ENCODE measurements at regions not wholly inside any gene's neighbourhood (a gene's known extent, or its start where the extent isn't known, plus 50 kb on each side); places are given as distances from the start of the nearest gene placed in this dataset.

DNA sequence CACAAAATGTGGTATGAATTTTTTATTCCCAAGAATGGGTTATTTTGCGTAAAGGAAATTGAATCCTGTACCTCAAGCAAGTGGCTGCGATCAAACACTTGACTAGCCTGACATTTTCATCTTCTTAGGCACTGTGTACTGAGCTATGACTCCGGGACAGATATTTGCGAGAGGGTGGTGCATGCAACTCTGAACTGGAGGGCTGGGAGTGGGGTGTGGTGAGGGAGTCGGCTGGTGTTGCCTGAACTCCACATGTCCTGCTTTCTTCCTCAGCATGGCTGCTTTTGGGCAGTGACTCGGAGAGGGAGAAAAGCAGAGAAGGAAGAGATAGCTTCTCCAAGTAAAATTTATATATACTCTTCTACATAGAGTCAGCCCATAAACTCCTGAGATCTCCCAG is 68.5 kb upstream of the GATB start:
- DNase-seq, result no peak

DNA sequence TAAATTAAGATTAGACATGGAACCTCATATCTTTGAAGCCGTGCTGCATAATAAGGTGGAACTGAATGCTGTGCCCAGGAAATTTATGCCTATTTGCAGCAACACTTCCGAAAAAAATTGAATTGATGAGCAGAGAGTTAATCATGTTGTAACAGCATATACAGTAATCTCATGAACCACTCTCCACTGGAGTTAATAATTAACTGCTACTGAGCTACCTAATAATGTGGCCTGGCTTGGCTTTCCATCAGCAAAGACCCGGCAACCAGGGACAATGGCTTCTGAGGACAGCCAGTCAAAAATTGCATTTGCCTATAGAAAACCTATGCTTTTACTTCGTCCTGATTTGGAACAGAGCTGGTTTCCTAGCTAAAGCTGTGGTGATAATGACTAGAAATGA is 63.8 kb upstream of the GATB start:
- no peak for DNase-seq

DNA sequence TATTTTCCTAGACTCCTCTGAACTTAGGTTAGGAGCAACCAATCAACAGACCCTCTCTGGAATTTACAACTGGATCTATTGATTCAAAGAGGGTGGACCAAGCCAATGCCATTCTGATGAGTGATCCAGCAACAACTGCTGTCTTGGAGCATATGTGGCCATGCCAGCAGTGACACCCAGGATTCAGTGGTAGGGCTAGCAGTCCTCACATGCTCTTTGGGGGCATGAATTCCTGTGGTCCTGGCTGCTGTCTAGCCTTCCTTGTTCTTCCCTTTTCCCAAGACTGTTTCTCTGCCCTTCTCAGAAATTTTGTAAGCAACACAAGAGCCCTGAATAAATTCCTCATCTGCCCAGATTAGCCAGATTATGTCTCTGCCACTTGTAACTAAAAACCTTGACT is 61.5 kb upstream of the GATB start:
- DNase-seq, result no peak

DNA sequence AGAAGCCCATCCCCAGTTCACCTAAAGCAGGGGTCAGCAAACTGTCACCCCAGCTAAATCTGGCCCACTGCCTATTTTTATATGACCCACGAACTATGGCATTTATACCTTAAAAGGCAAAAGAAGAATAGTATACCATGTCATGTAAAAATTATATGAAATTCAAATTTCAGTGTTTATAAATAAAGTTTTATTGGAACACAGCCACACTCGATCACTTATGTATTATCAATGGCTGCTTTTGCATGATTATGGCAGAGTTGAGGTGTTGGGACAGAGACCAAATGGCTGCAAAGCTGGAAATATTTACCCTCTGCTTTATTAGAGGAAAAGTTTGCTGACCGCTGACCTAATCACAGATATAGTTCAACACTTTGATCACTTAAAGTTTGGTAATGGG is 59.2 kb upstream of the GATB start:
- DNase-seq, result no peak

DNA sequence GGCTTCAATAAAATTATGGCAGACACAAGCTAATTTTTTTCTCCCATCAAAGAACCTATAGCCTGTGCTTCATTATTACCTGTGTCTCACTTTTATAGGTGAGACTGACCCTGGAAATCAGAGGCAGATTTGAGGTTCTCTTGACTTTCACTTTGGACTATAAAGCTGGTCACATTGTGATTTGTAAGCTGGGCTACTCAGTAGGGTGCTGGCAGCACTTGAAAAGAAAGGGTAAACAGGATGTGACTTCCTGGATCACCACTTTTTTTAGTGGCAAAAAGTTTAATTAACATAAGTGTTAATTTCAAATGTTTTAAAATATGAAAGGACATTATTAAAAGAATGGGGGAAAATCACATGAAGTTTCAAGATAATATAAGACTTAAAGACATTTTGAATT is 50.6 kb upstream of the GATB start:
- DNase-seq, result no peak
